T-helper 2 cell treated with Interferon-gamma antibody and Interleukin-4, amounts not matched to agents 5 μg/mL and 100 μg/mL, for 36 hours (primary cell): ENCODE measurements at regions not wholly inside any gene's neighbourhood (a gene's known extent, or its start where the extent isn't known, plus 50 kb on each side); places are given as distances from the start of the nearest gene placed in this dataset.

Experiments used
- DNase-seq: peaks from one replicate; pipeline ENCODE4 v3.0.0; 2021; ENCODE audit warnings: low spot score
- H3K27ac Mint-ChIP-seq: one replicate; pipeline ENCODE4 v1.8.0; 2021; ENCODE audit warnings: mild to moderate bottlenecking, mixed read lengths
- H3K27me3 Mint-ChIP-seq: one replicate; pipeline ENCODE4 v1.8.0; 2021; ENCODE audit warnings: low read depth, mixed read lengths
- H3K36me3 Mint-ChIP-seq: one replicate; pipeline ENCODE4 v1.8.0; 2021; ENCODE audit warnings: low read depth, mixed read lengths
- H3K4me1 Mint-ChIP-seq: one replicate; pipeline ENCODE4 v1.8.0; 2021; ENCODE audit warnings: low read depth, mixed read lengths
- H3K4me3 Mint-ChIP-seq: one replicate; pipeline ENCODE4 v1.8.0; 2022; ENCODE audit warnings: mild to moderate bottlenecking, moderate library complexity, mixed read lengths
- H3K9me3 Mint-ChIP-seq: one replicate; pipeline ENCODE4 v1.8.0; 2021; ENCODE audit warnings: mixed read lengths

DNA sequence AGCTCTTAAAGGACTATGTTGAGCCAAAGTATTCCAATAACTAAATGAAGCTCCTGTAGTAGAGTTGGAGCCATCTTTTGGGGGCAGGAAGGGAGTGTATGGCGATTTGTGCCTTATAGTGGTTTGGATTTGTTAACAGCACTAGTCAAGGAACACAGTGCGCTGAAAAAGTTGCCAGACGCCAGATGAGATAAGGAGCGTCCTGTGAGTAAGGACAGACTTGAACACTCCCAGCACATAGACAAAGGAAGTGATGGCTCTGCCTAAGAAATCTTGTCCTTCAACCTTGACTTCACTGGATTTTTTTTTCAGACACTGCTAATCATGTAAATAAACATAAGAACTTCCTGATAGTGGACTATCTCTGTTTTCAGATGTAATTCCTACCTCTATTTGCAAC lies 136.9 kb downstream of the TRMT11 start:
- Mint-ChIP-seq H3K9me3 (no peaks in the 10 kb centered on the region), H3K27me3 (no peaks in the 10 kb centered on the region), H3K27ac (no peak overlapping the region), H3K4me3 (no peak overlapping the region), H3K36me3 (no peaks in the 10 kb centered on the region), H3K4me1 (no peaks in the 10 kb centered on the region)
- DNase-seq = no peak

- Mint-ChIP-seq H3K27ac (no peak overlapping the region), H3K9me3 (peaks cover 3% of the 10 kb centered on the region), H3K4me3 (no peak overlapping the region)
Observed at GRCh38 chr6:126127659-126128058, 141.3 kb downstream of the TRMT11 start.

DNA sequence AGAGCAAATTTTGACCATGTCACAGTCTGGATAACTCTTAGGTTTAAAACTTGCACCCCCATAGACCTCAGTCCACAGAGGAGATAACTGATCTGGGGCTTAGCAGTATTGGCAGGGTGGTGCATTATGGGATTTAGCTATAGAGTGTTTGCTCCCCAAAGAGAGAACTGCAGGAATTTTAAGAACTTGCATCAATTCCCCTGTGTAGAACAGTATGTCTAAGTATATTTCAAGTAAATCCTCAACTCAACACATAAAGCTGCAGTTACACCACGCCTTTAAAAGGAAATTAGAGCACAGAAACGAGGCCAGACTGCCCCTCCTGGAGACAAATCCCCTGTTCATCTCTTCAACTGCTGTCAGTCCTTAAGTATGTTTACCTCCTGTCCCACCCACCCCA lies 144.9 kb downstream of the TRMT11 start:
- DNase-seq = no peak
- Mint-ChIP-seq H3K36me3 (no peaks in the 10 kb centered on the region), H3K4me1 (no peaks in the 10 kb centered on the region), H3K27me3 (no peaks in the 10 kb centered on the region), H3K9me3 (peaks cover 12% of the 10 kb centered on the region), H3K27ac (no peak overlapping the region), H3K4me3 (no peak overlapping the region)

More at GRCh38 chr6:126127659-126128058, 141.3 kb downstream of the TRMT11 start:
- H3K4me1 Mint-ChIP-seq = no peaks in the 10 kb centered on the region
- DNase-seq = no peak
- H3K27me3 Mint-ChIP-seq = no peaks in the 10 kb centered on the region
- no peaks in the 10 kb centered on the region for H3K36me3 Mint-ChIP-seq

DNA sequence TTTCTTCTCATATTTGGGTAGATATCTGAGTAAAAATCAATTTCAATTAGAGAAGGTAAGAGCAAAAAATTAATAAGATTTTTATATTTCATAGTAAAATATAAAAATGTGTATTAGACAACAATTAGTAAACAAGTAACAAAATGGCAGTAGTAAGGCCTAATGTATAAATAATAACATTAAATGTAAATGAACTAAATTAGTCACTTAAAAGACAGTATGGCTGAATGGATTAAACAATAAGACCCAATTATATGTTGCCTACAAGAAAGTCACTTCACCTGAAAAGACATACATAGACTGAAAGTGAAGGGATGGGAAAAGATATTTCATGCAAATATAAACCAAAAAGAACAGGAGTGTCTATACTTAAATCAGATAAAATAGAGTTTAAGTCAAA lies 147.6 kb downstream of the TRMT11 start:
- Mint-ChIP-seq H3K27ac (no peak overlapping the region), H3K4me3 (no peak overlapping the region), H3K36me3 (no peaks in the 10 kb centered on the region), H3K9me3 (peaks cover 12% of the 10 kb centered on the region), H3K27me3 (peaks cover 2% of the 10 kb centered on the region), H3K4me1 (no peaks in the 10 kb centered on the region)
- no peak for DNase-seq

GRCh38 chr6:126134491-126134890 lies 148.2 kb downstream of the TRMT11 start:
- Mint-ChIP-seq H3K36me3 (no peaks in the 10 kb centered on the region), H3K4me3 (no peak overlapping the region), H3K9me3 (peaks cover 12% of the 10 kb centered on the region), H3K27me3 (peaks cover 2% of the 10 kb centered on the region), H3K27ac (no peak overlapping the region), H3K4me1 (no peaks in the 10 kb centered on the region)
- no peak for DNase-seq

DNA sequence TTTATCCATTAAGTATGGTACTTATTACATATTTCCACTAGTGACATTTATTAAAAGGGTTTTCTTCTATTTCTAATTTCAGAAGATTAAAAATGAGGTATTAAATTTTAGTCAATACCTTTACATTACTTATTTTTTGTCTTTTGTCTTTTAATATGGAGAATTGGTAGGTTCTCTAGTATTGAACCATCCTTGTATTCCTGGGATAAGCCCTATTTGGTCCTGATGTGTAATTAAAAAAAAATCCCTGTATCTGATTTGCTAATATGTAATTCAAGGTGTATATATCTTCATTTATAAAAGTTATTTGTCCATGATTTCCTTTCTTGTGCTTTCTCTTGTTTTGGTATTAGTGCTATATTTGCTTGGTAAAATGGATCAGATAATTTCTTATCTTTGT lies 153.7 kb downstream of the TRMT11 start:
- Mint-ChIP-seq H3K4me3 (no peak overlapping the region), H3K36me3 (no peaks in the 10 kb centered on the region), H3K4me1 (no peaks in the 10 kb centered on the region), H3K27ac (no peak overlapping the region), H3K27me3 (peaks cover 2% of the 10 kb centered on the region), H3K9me3 (peaks cover 5% of the 10 kb centered on the region)
- no peak for DNase-seq

- Mint-ChIP-seq H3K4me1 (no peaks in the 10 kb centered on the region), H3K9me3 (no peaks in the 10 kb centered on the region), H3K27me3 (no peaks in the 10 kb centered on the region), H3K27ac (no peak overlapping the region), H3K4me3 (no peak overlapping the region), H3K36me3 (no peaks in the 10 kb centered on the region)
- DNase-seq = no peak
Observed at GRCh38 chr6:126143761-126144251, 157.5 kb downstream of the TRMT11 start.

DNA sequence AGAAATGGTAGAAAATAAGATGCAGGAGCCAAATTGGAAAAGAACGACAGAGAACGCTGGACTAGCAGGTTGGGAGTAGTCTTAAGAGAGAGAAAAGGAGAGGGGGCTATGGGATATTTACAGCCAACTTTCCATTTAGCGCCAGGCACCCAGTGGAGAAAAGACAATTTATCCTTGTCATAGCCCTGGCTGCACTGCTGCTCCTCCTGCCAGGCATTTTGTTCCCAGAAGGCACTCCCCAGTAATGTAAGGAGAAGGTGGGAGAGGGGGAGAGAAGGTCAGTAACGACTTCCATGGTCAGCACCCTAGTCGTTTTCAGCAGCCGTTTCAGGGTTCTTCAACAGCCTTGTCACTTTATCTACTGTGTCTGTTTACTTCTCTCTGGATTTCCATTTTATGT lies 159.0 kb downstream of the TRMT11 start:
- no peak for DNase-seq
- Mint-ChIP-seq H3K4me1 (no peaks in the 10 kb centered on the region), H3K4me3 (no peak overlapping the region), H3K9me3 (no peaks in the 10 kb centered on the region), H3K36me3 (no peaks in the 10 kb centered on the region), H3K27me3 (no peaks in the 10 kb centered on the region), H3K27ac (no peak overlapping the region)

- Mint-ChIP-seq H3K4me1 (no peaks in the 10 kb centered on the region), H3K9me3 (no peaks in the 10 kb centered on the region), H3K4me3 (no peak overlapping the region), H3K36me3 (no peaks in the 10 kb centered on the region), H3K27me3 (no peaks in the 10 kb centered on the region), H3K27ac (no peak overlapping the region)
- DNase-seq = no peak
Observed at GRCh38 chr6:126147291-126147815, 161.0 kb downstream of the TRMT11 start.

DNA sequence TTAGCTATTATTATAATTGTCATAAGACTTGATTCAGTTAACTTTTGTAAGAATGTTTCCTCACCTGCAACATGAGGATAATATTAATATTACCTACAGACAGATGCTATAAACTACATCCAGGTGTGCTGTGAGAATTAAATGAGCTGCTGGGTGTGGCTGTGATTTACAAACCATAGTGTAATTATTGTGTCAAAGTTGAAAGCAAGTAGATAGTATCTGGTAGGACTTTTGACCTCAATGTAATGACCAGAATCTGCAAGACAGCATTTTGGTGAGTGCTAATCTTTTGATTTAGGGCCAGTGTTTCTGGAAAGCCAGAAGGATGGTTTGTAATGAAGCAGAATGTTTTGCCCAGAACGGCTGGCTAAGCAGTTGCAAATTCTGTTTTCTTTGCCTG lies 162.5 kb downstream of the TRMT11 start:
- Mint-ChIP-seq H3K36me3 (no peaks in the 10 kb centered on the region), H3K27me3 (no peaks in the 10 kb centered on the region), H3K27ac (no peak overlapping the region), H3K4me3 (no peak overlapping the region), H3K4me1 (no peaks in the 10 kb centered on the region), H3K9me3 (no peaks in the 10 kb centered on the region)
- no peak for DNase-seq

- H3K27me3 Mint-ChIP-seq = no peaks in the 10 kb centered on the region
- H3K4me3 Mint-ChIP-seq = no peak overlapping the region
- no peak for DNase-seq
- peaks cover 5% of the 10 kb centered on the region for H3K4me1 Mint-ChIP-seq
- H3K9me3 Mint-ChIP-seq = no peaks in the 10 kb centered on the region
- no peaks in the 10 kb centered on the region for H3K36me3 Mint-ChIP-seq
- H3K27ac Mint-ChIP-seq = no peak overlapping the region
Observed at GRCh38 chr6:126152372-126152745, 166.0 kb downstream of the TRMT11 start.

GRCh38 chr6:126153661-126154060 lies 167.3 kb downstream of the TRMT11 start:
- no peaks in the 10 kb centered on the region for H3K27me3 Mint-ChIP-seq
- no peaks in the 10 kb centered on the region for H3K36me3 Mint-ChIP-seq
- H3K4me1 Mint-ChIP-seq = peaks cover 6% of the 10 kb centered on the region
- no peak for DNase-seq
- no peaks in the 10 kb centered on the region for H3K9me3 Mint-ChIP-seq
- H3K27ac Mint-ChIP-seq = no peak overlapping the region
- no peak overlapping the region for H3K4me3 Mint-ChIP-seq

DNA sequence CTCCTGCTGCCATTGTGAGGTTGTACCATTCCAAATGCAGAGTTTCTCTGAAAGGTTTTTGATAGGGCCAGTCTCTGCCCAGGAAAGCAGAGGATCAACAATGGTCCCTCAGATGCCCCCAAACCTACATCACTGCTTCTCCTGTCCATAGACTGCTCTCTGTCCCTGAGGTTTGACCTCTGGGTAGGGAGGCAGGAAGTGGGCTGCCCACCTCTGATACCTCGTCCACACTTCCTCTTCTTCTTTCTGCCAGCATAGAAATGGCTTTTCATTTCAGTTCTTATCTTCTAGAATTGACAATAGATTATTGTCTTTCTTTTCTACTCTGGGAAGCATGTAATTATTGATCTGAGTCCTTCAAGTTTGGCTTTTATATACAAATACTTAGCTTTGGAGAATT lies 170.6 kb downstream of the TRMT11 start:
- no peaks in the 10 kb centered on the region for H3K36me3 Mint-ChIP-seq
- H3K9me3 Mint-ChIP-seq = no peaks in the 10 kb centered on the region
- peaks cover 6% of the 10 kb centered on the region for H3K4me1 Mint-ChIP-seq
- no peak overlapping the region for H3K27ac Mint-ChIP-seq
- no peaks in the 10 kb centered on the region for H3K27me3 Mint-ChIP-seq
- DNase-seq = no peak
- no peak overlapping the region for H3K4me3 Mint-ChIP-seq

DNA sequence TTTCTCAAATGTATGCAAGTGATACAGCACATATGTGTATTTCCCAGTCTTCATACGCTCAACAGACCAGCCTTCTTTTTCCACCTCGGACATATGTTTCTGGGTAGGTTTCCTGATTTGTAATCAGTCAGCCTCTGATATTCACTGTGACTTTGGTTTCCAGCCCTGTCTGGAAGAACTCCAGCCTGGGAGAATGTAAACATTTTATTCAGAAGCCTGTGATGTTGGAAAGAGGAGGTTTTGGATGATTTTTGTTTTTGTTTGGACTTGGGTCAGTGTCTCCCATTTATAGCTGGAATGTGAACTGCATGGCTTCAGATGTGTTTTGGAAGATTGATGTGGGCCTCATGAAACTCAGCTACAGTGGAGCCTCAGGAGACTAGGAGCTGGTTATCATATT lies 172.2 kb upstream of the CENPW start:
- Mint-ChIP-seq H3K9me3 (no peaks in the 10 kb centered on the region), H3K27ac (no peak overlapping the region), H3K4me3 (no peak overlapping the region), H3K36me3 (no peaks in the 10 kb centered on the region), H3K27me3 (no peaks in the 10 kb centered on the region), H3K4me1 (peaks cover 6% of the 10 kb centered on the region)
- DNase-seq = no peak

GRCh38 chr6:126170433-126170832 lies 169.5 kb upstream of the CENPW start:
- H3K36me3 Mint-ChIP-seq = no peaks in the 10 kb centered on the region
- no peak overlapping the region for H3K27ac Mint-ChIP-seq
- no peak for DNase-seq
- no peak overlapping the region for H3K4me3 Mint-ChIP-seq
- H3K9me3 Mint-ChIP-seq = no peaks in the 10 kb centered on the region
- peaks cover 6% of the 10 kb centered on the region for H3K4me1 Mint-ChIP-seq
- no peaks in the 10 kb centered on the region for H3K27me3 Mint-ChIP-seq
